ENCODE measurements at regions not wholly inside any gene's neighbourhood (a gene's known extent, or its start where the extent isn't known, plus 50 kb on each side); places are given as distances from the start of the nearest gene placed in this dataset.
"Not testable (repeated sequence)": the region's sequence is repeated elsewhere in the genome, so short reads cannot be mapped to it uniquely, and the experiment has no call there.

DNA sequence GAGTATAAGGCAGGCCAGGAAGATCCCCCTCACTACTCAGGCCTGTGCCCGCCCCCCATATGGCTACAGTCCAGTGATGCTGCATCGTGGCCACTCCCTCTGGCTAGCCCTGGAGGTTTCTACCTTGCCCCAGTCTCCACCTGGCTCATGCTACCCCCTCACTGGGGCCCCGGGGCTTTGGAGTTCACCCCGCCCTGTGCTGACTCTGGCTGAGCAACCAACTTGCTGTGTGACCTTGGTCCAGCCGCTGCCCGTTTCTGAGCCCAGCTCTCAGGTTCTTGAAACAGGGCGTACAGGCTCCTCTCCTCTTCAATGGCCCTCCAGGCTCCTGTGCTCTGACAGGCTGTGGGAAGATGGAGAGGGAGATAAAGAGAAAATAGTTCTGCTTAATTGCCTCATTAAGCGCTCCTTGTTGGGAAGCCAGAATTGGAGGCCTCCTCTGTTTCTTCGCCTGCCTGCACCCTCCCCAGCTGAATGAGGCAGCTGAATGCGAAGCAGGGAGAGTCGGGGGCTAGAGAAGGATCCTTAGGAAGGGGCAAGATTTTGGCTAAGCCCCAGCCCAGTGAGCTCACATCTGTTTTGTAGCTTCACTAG, 138.2 kb upstream of the NCOR2 start:
- no peak for DNase-seq

DNA sequence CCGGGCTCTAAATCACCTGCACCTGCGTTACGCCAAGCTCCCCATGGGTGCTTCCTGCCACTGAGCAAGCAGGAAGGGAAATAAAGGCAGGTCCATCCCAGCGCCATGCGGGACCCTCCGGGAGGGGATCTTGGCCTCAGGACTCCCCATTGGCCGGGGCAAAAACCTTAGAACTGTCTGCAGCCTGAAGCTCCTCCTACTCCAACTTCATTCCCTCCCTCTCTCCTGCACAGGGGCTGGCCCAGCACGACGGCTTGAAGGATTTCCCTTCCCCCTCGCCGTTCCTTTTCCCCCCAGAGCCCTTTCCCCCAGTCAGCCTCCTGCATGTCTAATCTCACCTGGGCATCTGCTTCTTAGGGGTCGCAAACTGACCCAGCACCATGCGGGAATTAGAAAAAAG, 137.2 kb upstream of the NCOR2 start:
- DNase-seq, result no peak

DNA sequence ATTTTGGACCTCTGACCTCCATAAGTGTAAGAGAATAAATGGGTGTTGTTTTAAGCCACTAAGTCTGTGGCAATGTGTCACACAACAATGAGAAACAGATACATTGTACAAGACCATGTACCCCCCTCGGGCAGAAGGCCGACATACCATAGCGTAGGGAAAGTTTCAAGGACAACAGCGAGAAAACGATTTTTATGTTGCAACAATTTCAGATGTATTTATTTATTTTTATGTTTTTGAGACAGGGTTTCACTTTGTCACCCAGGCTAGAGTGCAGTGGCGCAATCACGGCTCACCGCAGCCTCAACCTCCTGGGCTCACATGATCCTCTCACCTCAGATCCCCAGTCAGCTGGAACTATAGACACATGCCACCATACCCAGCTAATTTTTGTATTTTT, 136.4 kb upstream of the NCOR2 start:
- DNase-seq, result no peak

DNA sequence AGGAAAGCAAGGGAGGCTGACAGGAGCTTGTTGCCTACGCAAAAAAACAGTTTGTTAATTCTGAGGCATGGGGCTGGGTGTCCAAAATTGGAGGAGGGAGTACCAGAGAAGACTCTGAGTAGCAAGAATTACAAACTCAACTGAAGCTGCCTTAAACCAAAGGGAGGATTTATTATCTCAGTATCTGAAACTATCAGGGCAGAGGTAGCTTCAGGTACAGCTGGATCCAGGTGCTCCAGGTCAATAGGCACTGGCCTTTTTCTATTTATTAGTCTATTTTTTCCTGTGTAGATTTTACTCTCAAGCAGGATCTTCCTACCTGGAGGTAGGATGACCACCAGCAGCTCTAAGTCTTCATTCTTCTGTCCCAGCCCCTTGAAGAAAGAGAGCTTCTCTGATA, 135.3 kb upstream of the NCOR2 start:
- DNase-seq, result no peak

DNA sequence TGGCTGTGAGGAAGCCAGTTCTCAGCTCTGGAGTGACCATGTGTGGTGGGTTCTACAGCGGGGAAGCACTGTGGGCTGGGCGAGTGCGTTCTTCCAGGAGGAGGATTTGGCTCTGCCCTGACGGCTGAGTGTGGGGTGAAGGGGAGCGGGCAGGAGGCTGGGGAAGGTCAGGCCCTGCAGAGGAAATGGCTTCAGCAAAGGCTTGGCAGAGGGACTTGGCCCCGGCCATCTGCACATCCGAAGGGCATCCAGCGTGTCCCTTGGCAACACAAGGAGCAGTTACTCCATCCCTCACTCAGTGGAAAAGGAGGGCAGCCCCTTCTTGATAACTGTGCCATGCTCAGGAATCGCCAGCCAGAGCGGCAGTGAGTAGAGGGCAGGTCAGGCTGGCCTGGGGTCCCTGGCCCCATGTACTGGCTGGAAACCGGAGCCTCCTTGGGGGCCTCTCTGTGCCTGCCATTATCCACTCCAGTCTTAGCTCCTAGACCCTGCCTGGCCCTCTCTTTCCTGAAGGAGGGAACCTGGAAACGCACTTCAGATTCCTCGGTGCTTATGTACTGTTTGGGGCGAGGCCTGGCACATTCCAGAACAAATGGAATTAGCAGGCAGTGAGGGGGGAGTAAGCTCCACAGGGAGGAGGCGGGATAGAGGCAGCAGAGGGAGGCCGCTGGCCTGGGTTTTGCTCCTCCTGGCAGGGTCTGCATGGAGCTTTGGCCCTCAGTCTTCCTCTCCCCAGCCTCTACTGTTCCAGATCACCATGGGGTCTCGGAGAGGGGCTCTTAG, 133.6 kb upstream of the NCOR2 start:
- DNase-seq, result peak; percentile 79

DNA sequence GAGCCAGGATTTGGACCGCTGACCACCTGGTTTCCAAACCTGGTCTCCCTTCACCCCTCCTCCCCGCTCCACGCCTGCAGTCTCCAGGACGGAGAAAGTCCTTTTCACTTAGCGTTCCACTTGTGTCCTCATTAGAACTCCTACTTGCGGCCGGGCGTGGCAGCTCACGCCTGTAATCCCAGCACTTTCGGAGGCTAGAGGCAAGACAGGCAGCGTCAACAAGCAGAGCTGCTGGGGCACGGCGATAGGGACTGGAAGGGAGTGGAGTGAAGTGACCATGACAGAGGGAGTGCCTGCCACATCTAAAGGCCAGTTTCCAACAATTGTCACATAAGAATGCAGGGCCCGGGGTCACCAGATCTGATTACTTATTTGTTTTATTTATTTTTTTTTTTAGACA, 132.5 kb upstream of the NCOR2 start:
- DNase-seq, result no peak

DNA sequence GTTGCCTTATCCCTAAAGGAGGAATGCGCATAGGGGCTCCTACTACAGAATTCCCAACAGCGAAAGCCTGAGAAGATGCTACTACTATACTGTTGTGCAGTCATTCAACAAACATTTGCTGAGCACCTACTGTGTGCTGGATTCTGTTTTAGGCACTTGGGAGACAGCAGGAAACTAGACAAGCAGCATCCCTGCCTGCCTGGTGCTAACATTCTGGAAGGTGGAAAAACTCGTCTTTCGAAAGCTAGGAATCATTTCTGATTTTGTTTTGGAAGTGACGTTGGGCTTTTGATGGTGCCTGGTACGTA, 131.5 kb upstream of the NCOR2 start:
- no peak for DNase-seq

DNA sequence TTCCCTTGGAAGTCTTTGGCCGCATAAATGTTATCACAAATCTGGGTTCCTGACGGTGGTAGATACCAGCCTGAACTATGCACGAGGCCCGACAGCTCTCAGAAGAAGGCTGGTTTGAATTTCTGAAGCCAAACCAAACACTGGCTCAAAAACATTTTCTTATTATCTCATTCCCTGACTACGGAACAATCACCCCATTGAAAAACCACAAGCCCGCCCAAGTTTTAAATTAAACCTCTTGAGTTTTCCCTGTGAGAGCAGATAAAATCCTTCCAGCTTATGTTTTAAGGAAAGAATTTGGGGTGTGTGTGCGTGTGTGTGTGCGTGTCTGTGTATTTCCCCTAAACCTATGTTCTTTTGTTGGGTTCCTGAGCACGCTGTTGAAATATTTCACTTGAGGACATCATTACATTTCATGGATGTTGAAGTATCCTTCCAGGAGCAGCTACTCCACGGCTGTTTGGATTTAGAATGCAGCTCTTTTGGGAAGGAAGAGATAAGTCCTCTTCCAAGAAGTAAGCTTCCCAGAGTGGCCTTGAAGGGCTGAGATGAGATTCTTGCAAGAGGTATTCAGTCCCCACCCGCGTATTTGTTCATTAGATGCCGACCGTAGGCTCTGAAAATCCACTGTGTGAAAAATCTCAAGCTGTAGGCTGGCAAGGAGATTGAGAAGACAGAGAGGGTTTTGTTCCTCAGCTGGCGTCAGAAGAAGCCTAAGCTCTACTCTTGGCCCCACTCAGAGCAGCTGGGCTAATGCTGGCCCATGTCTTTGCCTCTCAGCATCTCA, 131.0 kb upstream of the NCOR2 start:
- peak; percentile 76 for DNase-seq

DNA sequence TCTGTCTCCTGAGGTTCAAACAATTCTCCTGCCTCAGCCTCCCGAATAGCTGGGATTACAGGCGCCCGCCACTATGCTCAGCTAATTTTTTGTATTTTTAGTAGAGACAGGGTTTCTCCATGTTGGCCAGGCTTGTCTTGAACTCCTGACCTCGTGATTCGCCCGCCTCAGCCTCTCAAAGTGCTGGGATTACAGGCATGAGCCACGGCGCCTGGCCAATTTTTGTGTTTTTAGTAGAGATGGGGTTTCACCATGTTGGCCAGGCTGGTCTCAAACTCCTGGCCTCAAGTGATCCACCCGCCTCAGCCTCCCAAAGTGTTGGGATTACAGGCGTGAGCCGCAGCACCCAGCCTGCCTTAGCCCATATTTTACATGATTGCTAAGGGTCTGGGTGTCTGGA, 130.3 kb upstream of the NCOR2 start:
- DNase-seq, result not testable (repeated sequence)

DNA sequence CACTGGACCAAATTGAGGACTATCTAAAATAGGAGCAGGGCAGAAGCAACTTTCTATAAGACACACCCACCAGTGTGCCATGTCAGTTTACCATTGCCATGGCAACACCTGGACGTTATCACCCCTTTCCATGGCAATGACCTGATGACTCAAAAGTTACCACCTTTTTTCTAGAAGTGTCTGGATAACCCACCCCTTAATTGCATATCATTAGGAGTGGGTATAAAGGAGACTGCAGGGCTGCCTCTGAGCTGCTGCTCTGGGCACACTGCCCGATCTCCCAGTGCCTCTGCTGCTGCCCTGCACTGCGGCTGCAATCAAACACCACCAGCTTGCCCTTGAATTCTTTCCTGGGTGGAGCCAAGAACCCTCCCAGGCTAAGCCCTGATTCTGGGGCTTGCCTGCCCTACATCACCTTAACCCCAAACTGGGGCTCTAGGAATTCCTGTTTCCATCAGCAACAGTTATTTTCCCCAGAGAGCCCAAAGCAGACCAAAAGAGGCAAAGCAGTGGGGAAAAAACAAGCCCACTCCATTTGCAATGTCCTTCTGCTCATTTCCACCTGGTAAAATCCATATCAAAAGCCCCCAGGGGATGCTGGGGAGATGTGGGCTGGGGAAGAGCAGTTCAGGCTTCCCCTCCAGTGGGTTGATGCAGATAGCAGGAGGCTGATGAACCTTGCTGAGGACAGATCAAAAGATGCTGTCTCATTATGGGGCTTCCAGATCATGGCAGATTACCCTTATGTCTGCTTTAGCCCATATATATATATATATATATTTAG, 129.5 kb upstream of the NCOR2 start:
- DNase-seq, result no peak

DNA sequence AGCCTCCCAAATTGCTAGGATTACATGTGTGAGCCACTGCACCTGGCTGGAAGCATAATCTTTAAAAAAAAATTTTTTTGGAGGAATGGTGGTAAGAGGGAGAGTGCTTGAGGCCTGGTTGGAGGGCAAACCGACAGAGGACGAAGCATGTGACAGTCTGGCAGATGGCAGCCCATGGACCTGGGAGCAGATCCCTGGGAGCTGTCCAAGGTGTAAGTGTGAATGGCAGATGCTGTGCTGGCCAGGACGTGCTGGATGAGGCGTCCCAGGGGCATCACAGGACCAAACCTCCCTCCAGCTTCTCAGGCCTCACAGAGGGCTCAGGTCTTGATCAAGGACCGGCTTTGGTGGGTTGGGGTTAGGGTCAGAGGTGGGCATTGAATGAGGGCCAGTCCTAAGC, 128.4 kb upstream of the NCOR2 start:
- peak; percentile 38 for DNase-seq

DNA sequence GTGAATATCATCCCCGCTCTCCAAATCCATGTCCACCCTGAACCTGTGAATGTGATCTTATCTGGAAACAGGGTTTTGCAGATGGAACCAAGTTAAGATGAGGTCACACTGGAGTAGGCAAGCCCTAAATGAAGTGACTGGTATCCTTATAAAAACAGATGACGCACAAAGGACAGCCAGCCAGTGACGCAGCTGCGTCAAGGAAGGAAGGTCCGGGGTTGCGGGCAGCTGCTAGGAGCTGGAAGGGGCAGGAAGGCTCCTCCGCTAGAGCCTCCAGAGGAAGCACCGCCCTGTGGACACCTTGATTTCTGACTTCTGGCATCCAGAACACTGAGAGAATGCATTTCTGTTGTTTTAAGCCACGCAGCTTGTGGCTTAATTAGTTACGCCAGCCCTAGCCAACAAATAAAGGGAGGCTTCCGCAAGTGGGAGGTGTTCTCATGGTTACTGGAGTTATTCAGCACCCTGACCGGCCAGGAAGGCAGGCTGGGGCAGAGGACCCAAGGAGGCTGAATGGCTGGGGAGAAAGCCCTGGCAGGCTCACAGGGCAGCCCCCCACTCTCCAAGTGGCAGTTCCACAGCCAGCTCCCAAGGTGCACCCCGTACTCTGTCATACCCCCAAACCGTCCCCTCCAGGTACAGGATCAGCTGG, 127.6 kb upstream of the NCOR2 start:
- peak; percentile 55 for DNase-seq

DNA sequence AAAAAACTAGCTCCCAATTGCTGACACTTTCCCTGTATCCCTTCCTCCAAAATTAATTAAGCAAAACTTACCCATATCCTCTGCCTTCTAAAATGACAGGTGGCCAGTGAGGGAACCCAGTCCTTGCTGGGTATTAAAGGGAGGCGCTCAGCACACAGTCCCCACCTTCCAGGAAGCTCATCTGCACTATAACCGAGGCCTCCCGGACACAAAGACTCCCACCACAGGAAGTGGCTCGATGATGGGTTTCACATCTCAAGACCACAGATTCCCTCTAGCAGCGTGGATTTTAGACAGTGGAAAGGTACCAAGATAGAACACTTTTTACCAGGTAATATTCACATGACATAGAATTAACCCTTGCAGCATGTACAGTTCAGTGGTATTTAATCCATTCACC, 126.8 kb upstream of the NCOR2 start:
- no peak for DNase-seq

DNA sequence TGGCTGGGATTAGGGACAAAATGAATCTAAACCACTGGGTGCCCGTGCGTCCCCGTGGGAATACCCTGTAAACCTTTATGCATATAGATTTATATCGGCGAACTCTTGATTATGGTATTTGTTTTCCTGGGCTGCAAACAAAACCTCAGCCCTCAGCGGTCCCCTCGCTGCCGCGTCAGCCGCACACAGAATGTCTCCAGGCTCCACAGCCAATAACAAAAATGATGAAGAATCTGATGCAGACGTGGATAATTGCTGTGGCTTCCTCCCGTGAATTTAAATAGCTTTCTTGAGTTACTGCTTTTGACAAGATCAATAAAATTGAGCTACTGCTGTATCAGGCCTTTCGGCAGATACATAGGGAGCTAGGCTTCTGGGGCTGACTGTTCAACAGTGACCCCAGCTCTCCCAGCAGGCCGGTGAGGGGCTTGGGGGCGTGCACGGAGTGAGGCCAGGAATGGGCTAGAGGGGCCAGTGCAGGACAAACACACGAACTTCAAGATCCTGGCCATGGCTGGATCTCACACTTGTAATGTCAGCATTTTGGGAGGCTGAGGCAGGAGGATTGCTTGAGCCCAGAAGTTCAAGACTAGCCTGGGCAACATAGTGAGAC, 125.8 kb upstream of the NCOR2 start:
- DNase-seq, result no peak

DNA sequence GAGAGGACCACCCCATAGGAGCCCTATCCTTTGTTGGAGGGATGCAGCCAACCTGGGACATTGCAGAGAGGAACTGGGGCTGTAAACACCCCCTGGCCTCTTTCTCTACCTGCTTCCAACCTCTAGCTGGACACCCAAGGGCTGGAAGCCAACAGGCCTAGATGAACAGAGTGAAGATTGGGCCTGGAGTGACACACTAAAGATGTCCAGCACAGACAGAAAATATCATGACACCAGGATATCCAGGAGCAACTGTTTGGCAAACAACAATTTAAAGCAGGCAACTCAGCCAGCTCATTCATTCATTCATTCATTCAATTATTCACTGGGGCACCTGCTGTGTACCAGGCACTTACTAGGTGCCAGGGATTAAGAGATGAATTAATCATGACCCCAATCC, 125.0 kb upstream of the NCOR2 start:
- no peak for DNase-seq

DNA sequence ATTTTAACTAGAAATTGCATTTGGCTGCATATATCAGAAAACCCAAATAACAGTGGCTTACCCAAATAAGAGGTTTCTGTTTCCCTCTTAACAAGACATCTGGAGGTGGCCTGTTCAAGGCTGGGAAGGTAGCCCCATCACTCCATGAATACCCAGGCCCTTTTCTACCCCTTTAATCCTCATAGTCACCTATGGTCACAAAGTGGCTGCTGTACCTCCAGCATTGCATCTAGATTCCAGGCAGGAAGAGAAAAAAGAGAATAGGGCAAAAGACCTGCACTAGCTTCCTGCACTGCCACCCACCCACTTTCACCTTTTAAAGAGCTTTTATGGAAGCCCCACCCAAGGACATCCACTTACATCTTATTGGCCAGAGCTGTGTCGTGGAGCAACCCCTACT, 124.0 kb upstream of the NCOR2 start:
- no peak for DNase-seq

DNA sequence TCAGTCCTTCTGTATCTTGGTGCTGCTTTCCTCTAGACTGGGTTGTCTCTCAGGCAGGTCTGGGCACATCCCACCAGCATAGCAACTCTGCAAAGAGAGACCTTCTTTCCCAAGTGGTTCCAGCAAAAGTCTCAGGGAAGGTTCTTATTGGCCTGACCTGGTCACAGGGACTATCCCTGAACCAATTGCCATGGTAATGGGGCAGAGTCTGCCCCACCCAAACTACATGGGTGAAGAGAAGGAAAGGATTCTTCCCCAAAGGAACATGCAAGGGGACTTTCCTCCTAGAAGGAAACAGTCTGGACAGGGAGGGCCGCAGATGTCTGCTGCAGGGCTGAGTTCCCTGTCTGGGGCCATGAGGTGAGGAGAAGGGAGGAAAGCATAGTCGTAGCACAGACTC, 122.2 kb upstream of the NCOR2 start:
- no peak for DNase-seq

DNA sequence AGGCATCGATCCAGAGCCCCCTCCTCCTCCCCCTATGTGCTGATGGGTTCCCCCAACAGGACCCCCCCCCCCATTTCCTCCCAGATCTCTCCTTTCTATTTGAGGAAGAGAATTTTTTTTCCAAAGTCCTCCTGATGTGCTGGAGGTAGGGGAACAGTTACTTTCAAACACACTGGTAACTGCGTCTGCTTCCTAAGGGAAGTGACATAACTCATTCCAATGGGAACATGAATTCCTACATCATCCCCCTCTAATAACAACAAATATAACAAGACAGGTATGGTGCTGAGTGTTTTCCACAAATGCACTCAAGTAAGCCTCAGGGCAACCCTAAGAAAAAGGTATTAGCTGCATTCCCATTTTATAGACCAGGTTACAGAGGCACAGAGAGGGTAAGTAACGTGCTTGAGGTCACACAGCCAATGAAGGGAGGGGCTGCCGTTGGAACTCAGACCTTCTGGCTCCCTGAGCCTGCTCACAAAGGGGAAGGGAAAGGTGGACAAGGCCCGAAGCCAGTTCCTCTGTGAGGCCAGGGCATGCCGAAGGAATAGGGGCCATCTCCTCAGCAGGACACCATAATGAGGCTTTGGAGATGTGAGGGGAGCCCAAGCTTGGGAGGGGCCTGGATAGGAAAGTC, 121.1 kb upstream of the NCOR2 start:
- peak; percentile 38 for DNase-seq

DNA sequence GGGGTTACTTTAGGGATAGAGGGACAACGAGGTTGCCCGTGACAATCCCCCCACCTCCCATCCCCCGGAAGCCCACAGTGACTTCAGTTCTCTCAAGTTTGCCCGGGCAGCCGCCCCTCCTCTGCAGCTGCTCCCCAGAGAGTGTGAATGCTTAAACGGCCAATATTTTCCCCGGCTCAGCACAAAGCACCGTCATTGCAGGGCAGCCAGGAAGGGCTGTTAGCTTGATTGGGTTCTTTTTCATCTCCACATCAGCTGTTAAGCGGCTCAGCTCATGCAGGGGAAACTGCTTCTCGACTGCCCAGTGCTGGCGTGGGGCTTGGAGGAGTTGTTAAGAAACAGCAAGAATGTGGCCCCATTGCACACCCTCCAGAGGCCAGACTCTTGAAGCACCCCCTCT, 120.5 kb upstream of the NCOR2 start:
- DNase-seq, result peak; percentile 54

DNA sequence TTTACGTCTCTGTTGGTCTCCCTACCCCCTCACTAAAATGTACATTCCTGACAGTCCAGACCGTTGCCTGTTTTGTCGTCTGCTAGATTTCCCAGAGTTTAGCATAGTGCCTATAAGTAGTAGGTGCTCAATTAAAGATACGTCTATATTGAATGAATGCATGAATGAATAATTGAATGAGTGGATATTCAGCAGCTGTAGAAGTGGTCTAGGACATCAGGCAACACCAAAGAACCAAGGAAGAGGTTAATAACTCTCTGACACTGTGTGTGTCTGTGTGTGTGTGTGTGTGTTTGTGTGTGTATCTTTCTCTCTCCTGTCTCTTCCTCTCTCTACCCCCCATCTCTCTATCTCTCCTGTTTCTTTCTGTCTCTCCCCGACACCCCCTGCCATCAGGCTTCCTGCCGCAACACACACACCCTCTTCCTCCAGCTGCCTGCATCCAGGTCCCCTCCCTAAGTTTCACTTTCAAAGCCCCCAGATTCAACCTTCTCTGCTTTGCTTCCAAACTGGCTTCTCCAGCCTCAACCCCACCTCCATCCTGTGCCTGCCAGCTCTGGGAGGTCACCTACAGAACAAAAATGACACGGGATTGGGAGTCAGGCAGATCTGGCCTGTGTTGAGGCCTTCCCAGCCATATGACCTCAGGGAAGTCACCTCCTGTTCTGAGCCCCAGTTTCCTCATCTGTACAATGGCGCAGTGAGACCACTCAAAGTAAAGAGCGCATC, 119.9 kb upstream of the NCOR2 start:
- DNase-seq, result peak; percentile 45

Measured in fibroblast of skin of right biceps (primary cell).